HepG2 (cell line): ENCODE measurements at regions not wholly inside any gene's neighbourhood (a gene's known extent, or its start where the extent isn't known, plus 50 kb on each side); places are given as distances from the start of the nearest gene placed in this dataset.

Experiments
- ATAC-seq: fragments of 200-7000 bp; cut with Tn5 transposase; 3 replicates; pipeline ENCODE4 v1.9.1; 2020; ENCODE audit warnings: mild to moderate bottlenecking, moderate library complexity
- BruUV-seq: library from RNA; stranded (reverse); fragments of 400-500 nt; replicated peaks from 2 replicates; lab custom pipeline; 2021; lab: Mats Ljungman, UMichigan
- CTCF ChIA-PET: fragments of 300-600 bp; formaldehyde crosslinking; extraction: SDS; loops from one replicate; lab custom pipeline; 2021; ENCODE audit warnings: low total read pairs, inconsistent platforms, low intra/inter-chr PET ratio; lab: Yijun Ruan, JAX
- POLR2A ChIA-PET: fragments of 350-600 bp; sonication (Branson Sonifier 250); formaldehyde crosslinking; loops from one replicate; lab custom pipeline; 2020; ENCODE audit warnings: antibody characterized with exemption, inconsistent platforms; lab: Yijun Ruan, JAX
- DNase-seq: peaks from one replicate; pipeline ENCODE4 v3.0.0-alpha.2; 2015; ENCODE audit warnings: low spot score
- FAIRE-seq: peaks from 3 replicates; lab custom pipeline; 2011; peaks lifted over from hg19 to GRCh38; lab: Jason Lieb, UNC
- H2AFZ ChIP-seq: one replicate; pipeline ENCODE4 v1.6.1; 2011; ENCODE audit warnings: low read length, inconsistent platforms
- H3K27ac ChIP-seq: fragments of 300-600 bp; 3 replicates; pipeline ENCODE4 v1.8.0; 2011; ENCODE audit warnings: mixed run types, mild to moderate bottlenecking, mixed read lengths, low read length, inconsistent platforms; ENCODE audit not compliant: insufficient read depth; ENCODE audit errors: extremely low read length
- H3K27me3 ChIP-seq, 2 experiments: fragments of 200-600 bp in 1 of 2; 2 replicates in 1 of 2; 3 replicates in 1 of 2; pipeline versions ENCODE4 v1.6.0 to v1.8.0; 2011; ENCODE audit warnings: low read length in 2 of 2, mild to moderate bottlenecking in 2 of 2, moderate library complexity in 2 of 2, inconsistent platforms in 1 of 2; ENCODE audit not compliant: insufficient read depth in 2 of 2, control insufficient read depth in 1 of 2
- H3K36me3 ChIP-seq, 2 experiments: fragments of 200-600 bp in 1 of 2; replicated peaks in 1 of 2; 2 replicates in 1 of 2; 3 replicates in 1 of 2; pipeline versions ENCODE4 v1.5.1 to v1.8.0; 2011; ENCODE audit warnings: low read length in 2 of 2, inconsistent platforms in 1 of 2; ENCODE audit not compliant: insufficient read depth in 2 of 2, control insufficient read depth in 1 of 2
- H3K4me1 ChIP-seq: 2 replicates; pipeline ENCODE4 v1.5.1; 2012; ENCODE audit warnings: low read length, inconsistent platforms; ENCODE audit not compliant: insufficient read depth
- H3K4me2 ChIP-seq: 2 replicates; pipeline ENCODE4 v1.6.0; 2011; ENCODE audit warnings: low read depth, low read length, inconsistent platforms
- H3K4me3 ChIP-seq, 3 experiments: fragments of 200-600 bp in 1 of 3; sonication (generic), shearing (Covaris generic) in 1 of 3; replicated peaks in 1 of 3; 2 replicates each; pipeline ENCODE4 v1.5.1; 2011 to 2016; ENCODE audit warnings: low read length in 3 of 3, inconsistent platforms in 2 of 3, low read depth in 2 of 3, mild to moderate bottlenecking in 2 of 3, control low read depth in 1 of 3, mixed read lengths in 1 of 3; ENCODE audit not compliant: insufficient read depth in 1 of 3
- H3K79me2 ChIP-seq: one replicate; pipeline ENCODE4 v1.6.1; 2011; ENCODE audit warnings: low read length, inconsistent platforms; ENCODE audit not compliant: insufficient read depth
- H3K9ac ChIP-seq: 2 replicates; pipeline ENCODE4 v1.6.0; 2011; ENCODE audit warnings: mild to moderate bottlenecking, low read depth, low read length, inconsistent platforms; ENCODE audit not compliant: insufficient read depth
- H3K9me3 ChIP-seq: 2 replicates; pipeline ENCODE4 v1.5.1; 2012; ENCODE audit warnings: mild to moderate bottlenecking, low read length
- H4K20me1 ChIP-seq: 2 replicates; pipeline ENCODE4 v1.6.0; 2011; ENCODE audit warnings: inconsistent platforms, mild to moderate bottlenecking, low read length, moderate library complexity; ENCODE audit not compliant: insufficient read depth
- CCAR2 ChIP-seq: fragments of 200-400 bp; formaldehyde crosslinking; optimal IDR thresholded peaks from 2 replicates; pipeline ENCODE3; 2018; ENCODE audit warnings: low read depth, mild to moderate bottlenecking, low read length, moderate library complexity
- CREM ChIP-seq, 2 experiments: sonication (generic) in 1 of 2; formaldehyde crosslinking in 1 of 2; IDR thresholded peaks; 2 replicates each; pipeline versions ENCODE4 v1.4.0 to v1.6.1; 2016 to 2020; ENCODE audit warnings: antibody characterized with exemption in 1 of 2, mild to moderate bottlenecking in 1 of 2, missing genetic modification reagents in 1 of 2
- HDAC1 ChIP-seq: sonication (generic); formaldehyde crosslinking; IDR thresholded peaks from 2 replicates; pipeline ENCODE4 v1.5.1; 2020; ENCODE audit warnings: mild to moderate bottlenecking, missing genetic modification reagents
- PAF1 ChIP-seq: IDR thresholded peaks from 2 replicates; pipeline ENCODE4 v1.6.1; 2016; ENCODE audit warnings: missing genetic modification reagents, missing compliant biosample characterization
- SCMH1 ChIP-seq: sonication (generic); formaldehyde crosslinking; IDR thresholded peaks from 2 replicates; pipeline ENCODE4 v1.9.0; 2021; ENCODE audit warnings: missing genetic modification reagents, mild to moderate bottlenecking, borderline replicate concordance
- TFE3 ChIP-seq: IDR thresholded peaks from 2 replicates; pipeline ENCODE4 v1.6.1; 2016
- ZNF564 ChIP-seq: sonication (generic); formaldehyde crosslinking; IDR thresholded peaks from 2 replicates; pipeline ENCODE4 v1.8.1; 2023; ENCODE audit warnings: mild to moderate bottlenecking, missing genetic modification reagents
- ZNF567 ChIP-seq: sonication (generic); formaldehyde crosslinking; IDR thresholded peaks from 2 replicates; pipeline ENCODE4 v1.8.1; 2023; ENCODE audit warnings: mild to moderate bottlenecking, missing genetic modification reagents, borderline replicate concordance
- ZNF724P ChIP-seq: sonication (generic); formaldehyde crosslinking; IDR thresholded peaks from 2 replicates; pipeline ENCODE4 v1.8.0; 2022; ENCODE audit warnings: missing genetic modification reagents, borderline replicate concordance
- ZNF749 ChIP-seq: sonication (generic); formaldehyde crosslinking; IDR thresholded peaks from 2 replicates; pipeline ENCODE4 v1.8.0; 2022; ENCODE audit warnings: mild to moderate bottlenecking, missing genetic modification reagents, moderate library complexity, borderline replicate concordance
- WGBS: methylation state at CpG from one replicate; pipeline ENCODE4 v1.1.6; 2017; ENCODE audit warnings: low lambda C conversion rate; 5-methylcytosine and 5-hydroxymethylcytosine counted together
- in situ Hi-C: cut with HindIII; loops from 2 replicates; pipeline ENCODE4 v1.10.0; 2017; ENCODE audit warnings: low pct_unique_long_range_greater_than_20kb; ENCODE audit not compliant: extremely low pct_ligation_motif_present
- intact Hi-C: fragments of 100-400 bp; cut with micrococcal nuclease; formaldehyde crosslinking; loops from one replicate; pipeline ENCODE4 v1.10.0; 2022; ENCODE audit not compliant: unreplicated experiment

GRCh38 chr5:87572611-87573010 is 159.9 kb upstream of the CCNH start:
- POLR2A ChIA-PET: no interaction called here
- H3K4me2 ChIP-seq: no peak overlapping the region
- H2AFZ ChIP-seq: no peak overlapping the region
- intact Hi-C loops: no loop called here
- FAIRE-seq: no peak
- no peaks in the 10 kb centered on the region for H3K4me1 ChIP-seq
- no peaks in the 10 kb centered on the region for H4K20me1 ChIP-seq
- no peak overlapping the region for H3K9ac ChIP-seq
- no peaks in the 10 kb centered on the region; a peak in 1 of 5 replicates for H3K27me3 ChIP-seq
- no peak overlapping the region for H3K27ac ChIP-seq
- WGBS: 15% methylated on average over 8 of the region's 8 CpGs
- in situ Hi-C loops: no loop called here
- no peak for DNase-seq
- no peaks in the 10 kb centered on the region for H3K36me3 ChIP-seq
- no TSS peak for BruUV-seq
- H3K9me3 ChIP-seq: no peaks in the 10 kb centered on the region
- no peak overlapping the region for H3K4me3 ChIP-seq
- H3K79me2 ChIP-seq: no peaks in the 10 kb centered on the region
- ATAC-seq: no peak
- CTCF ChIA-PET: no interaction called here
- TF ChIP-seq ZNF749 (CRISPR knock-in tag) (no peak), ZNF564 (CRISPR knock-in tag) (no peak), SCMH1 (CRISPR knock-in tag) (no peak), HDAC1 (CRISPR knock-in tag) (no peak), ZNF567 (no peak), TFE3 (CRISPR knock-in tag) (no peak), PAF1 (CRISPR knock-in tag) (no peak), ZNF724P (CRISPR knock-in tag) (no peak), CREM (IDR thresholded peaks at IDR 0.05) (no peak), CREM (CRISPR knock-in tag; IDR thresholded peaks at IDR 0.05) (no peak), CCAR2 (no peak)
- TF ChIP-seq, all 625 proteins: peak for 0
